ENCODE measurements at regions not wholly inside any gene's neighbourhood (a gene's known extent, or its start where the extent isn't known, plus 50 kb on each side); places are given as distances from the start of the nearest gene placed in this dataset.

GRCh38 chr4:180636696-180637404, 1606.4 kb upstream of the TENM3 start:
- TF ChIP-seq CTCF (conservative IDR thresholded peaks at IDR 0.05; ENCODE audit: low read depth, low read length), result no peak
- TF ChIP-seq EZH2 (IDR thresholded peaks at IDR 0.05; ENCODE audit: borderline replicate concordance, low read depth, low read length, poor library complexity, severe bottlenecking), result no peak
